H9 (cell line): ENCODE measurements at regions not wholly inside any gene's neighbourhood (a gene's known extent, or its start where the extent isn't known, plus 50 kb on each side); places are given as distances from the start of the nearest gene placed in this dataset.

ENCODE experiments used
- DNase-seq: peaks from one replicate; pipeline ENCODE4 v3.0.0-alpha.2; 2017
- H2AFZ ChIP-seq: one replicate; pipeline ENCODE4 v1.6.1; 2013; ENCODE audit warnings: mild to moderate bottlenecking, low read length, control low read depth, moderate library complexity
- H2AK5ac ChIP-seq: 2 replicates; pipeline ENCODE4 v1.6.1; 2013; ENCODE audit warnings: low read length, control low read depth, mixed read lengths; ENCODE audit not compliant: insufficient read length
- H2BK120ac ChIP-seq: one replicate; pipeline ENCODE4 v1.6.1; 2013; ENCODE audit warnings: low read depth, mild to moderate bottlenecking, low read length, control low read depth, inconsistent platforms; ENCODE audit not compliant: poor library complexity, severe bottlenecking
- H2BK12ac ChIP-seq: 2 replicates; pipeline ENCODE4 v1.6.1; 2013; ENCODE audit warnings: low read length, control low read depth, mixed read lengths, low read depth; ENCODE audit not compliant: insufficient read length
- H2BK15ac ChIP-seq: 2 replicates; pipeline ENCODE4 v1.6.1; 2013; ENCODE audit warnings: low read depth, low read length, control low read depth
- H2BK20ac ChIP-seq: one replicate; pipeline ENCODE4 v1.6.1; 2013; ENCODE audit warnings: low read depth, mild to moderate bottlenecking, low read length, control low read depth, inconsistent platforms; ENCODE audit not compliant: poor library complexity, severe bottlenecking
- H2BK5ac ChIP-seq: 2 replicates; pipeline ENCODE4 v1.6.1; 2013; ENCODE audit warnings: low read length, control low read depth, mixed read lengths; ENCODE audit not compliant: insufficient read length
- H3K14ac ChIP-seq: 2 replicates; pipeline ENCODE4 v1.6.1; 2013; ENCODE audit warnings: low read length, control low read depth; ENCODE audit not compliant: insufficient read depth
- H3K18ac ChIP-seq: 2 replicates; pipeline ENCODE4 v1.6.1; 2013; ENCODE audit warnings: low read depth, mild to moderate bottlenecking, mixed read lengths, low read length, control low read depth; ENCODE audit not compliant: insufficient read length
- H3K23ac ChIP-seq: 2 replicates; pipeline ENCODE4 v1.6.1; 2013; ENCODE audit warnings: low read length, control low read depth, mixed read lengths, low read depth; ENCODE audit not compliant: insufficient read length
- H3K23me2 ChIP-seq: 2 replicates; pipeline ENCODE4 v1.6.1; 2013; ENCODE audit warnings: low read depth, mild to moderate bottlenecking, mixed read lengths, low read length, control low read depth; ENCODE audit not compliant: insufficient read length, poor library complexity, severe bottlenecking
- H3K27ac ChIP-seq: 2 replicates; pipeline ENCODE4 v1.5.1; 2013; ENCODE audit warnings: low read length, control low read depth, mixed read lengths, low read depth; ENCODE audit not compliant: insufficient read length
- H3K27me3 ChIP-seq: 2 replicates; pipeline ENCODE4 v1.6.1; 2013; ENCODE audit warnings: low read length, control low read depth, inconsistent platforms; ENCODE audit not compliant: insufficient read depth
- H3K4ac ChIP-seq: 2 replicates; pipeline ENCODE4 v1.6.1; 2013; ENCODE audit warnings: low read depth, mild to moderate bottlenecking, control low read depth, inconsistent platforms, low read length, moderate library complexity
- H3K4me1 ChIP-seq: 2 replicates; pipeline ENCODE4 v1.6.1; 2013; ENCODE audit warnings: low read length, control low read depth, inconsistent platforms; ENCODE audit not compliant: insufficient read depth
- H3K4me2 ChIP-seq: 2 replicates; pipeline ENCODE4 v1.6.1; 2013; ENCODE audit warnings: low read length, control low read depth, mixed read lengths; ENCODE audit not compliant: insufficient read length, insufficient read depth
- H3K56ac ChIP-seq: 2 replicates; pipeline ENCODE4 v1.6.1; 2013; ENCODE audit warnings: low read depth, mild to moderate bottlenecking, mixed read lengths, low read length, control low read depth; ENCODE audit not compliant: insufficient read length
- H3K79me1 ChIP-seq: 2 replicates; pipeline ENCODE4 v1.6.1; 2013; ENCODE audit warnings: low read depth, mild to moderate bottlenecking, moderate library complexity, low read length, control low read depth, inconsistent platforms; ENCODE audit not compliant: insufficient read depth, poor library complexity, severe bottlenecking
- H3K79me2 ChIP-seq: 2 replicates; pipeline ENCODE4 v1.6.1; 2013; ENCODE audit warnings: low read length, control low read depth, inconsistent platforms; ENCODE audit not compliant: insufficient read depth
- H3K9ac ChIP-seq: 2 replicates; pipeline ENCODE4 v1.6.1; 2013; ENCODE audit warnings: low read length, control low read depth, mixed read lengths; ENCODE audit not compliant: insufficient read length; ENCODE audit errors: extremely low read depth
- H3K9me3 ChIP-seq: one replicate; pipeline ENCODE4 v1.6.1; 2013; ENCODE audit warnings: low read depth, low read length, inconsistent platforms; ENCODE audit not compliant: control insufficient read depth
- H3T11ph ChIP-seq: one replicate; pipeline ENCODE4 v1.6.1; 2013; ENCODE audit warnings: mild to moderate bottlenecking, low read length, control low read depth, inconsistent platforms
- H4K20me1 ChIP-seq: one replicate; pipeline ENCODE4 v1.6.1; 2013; ENCODE audit not compliant: control insufficient read depth, insufficient read length, insufficient read depth
- H4K5ac ChIP-seq: 2 replicates; pipeline ENCODE4 v1.6.1; 2013; ENCODE audit warnings: low read depth, mild to moderate bottlenecking, mixed read lengths, low read length, control low read depth; ENCODE audit not compliant: insufficient read length
- H4K8ac ChIP-seq: replicated peaks from 2 replicates; pipeline ENCODE4 v1.6.1; 2013; ENCODE audit warnings: low read length, control low read depth, mixed read lengths, low read depth; ENCODE audit not compliant: insufficient read length
- H4K91ac ChIP-seq: 2 replicates; pipeline ENCODE4 v1.6.1; 2013; ENCODE audit warnings: low read depth, mild to moderate bottlenecking, moderate library complexity, mixed read lengths, low read length, control low read depth; ENCODE audit not compliant: insufficient read length
- H3K27ac Mint-ChIP-seq, 3 experiments: 2 replicates in 2 of 3; 3 replicates in 1 of 3; pipeline ENCODE4 v1.8.0; 2020 to 2021; ENCODE audit warnings: mixed read lengths in 3 of 3, mild to moderate bottlenecking in 1 of 3, moderate library complexity in 1 of 3
- H3K27me3 Mint-ChIP-seq: 2 replicates; pipeline ENCODE4 v1.8.0; 2021; ENCODE audit warnings: low read depth, mild to moderate bottlenecking, moderate library complexity, mixed read lengths
- H3K36me3 Mint-ChIP-seq, 3 experiments: 2 replicates in 2 of 3; 3 replicates in 1 of 3; pipeline ENCODE4 v1.8.0; 2020 to 2021; ENCODE audit warnings: low read depth in 3 of 3, mixed read lengths in 3 of 3; ENCODE audit not compliant: insufficient read depth in 1 of 3
- H3K4me1 Mint-ChIP-seq, 2 experiments: 2 replicates each; pipeline ENCODE4 v1.8.0; 2020; ENCODE audit warnings: mixed read lengths in 2 of 2
- H3K4me3 Mint-ChIP-seq, 2 experiments: 2 replicates in 1 of 2; 3 replicates in 1 of 2; pipeline ENCODE4 v1.8.0; 2020 to 2021; ENCODE audit warnings: mild to moderate bottlenecking in 2 of 2, mixed read lengths in 2 of 2, moderate library complexity in 1 of 2
- H3K9me3 Mint-ChIP-seq, 2 experiments: 2 replicates in 1 of 2; 3 replicates in 1 of 2; pipeline ENCODE4 v1.8.0; 2020; ENCODE audit warnings: mild to moderate bottlenecking in 2 of 2, mixed read lengths in 2 of 2, moderate library complexity in 1 of 2
- WGBS: extraction: QIAGEN DNeasy Blood & Tissue Kit; methylation state at CpG from one replicate; pipeline ENCODE4 v1.1.7; 2013; ENCODE audit warnings: missing lambda C conversion rate, low lambda C conversion rate, mixed read lengths; ENCODE audit not compliant: insufficient read length; ENCODE audit errors: extremely low coverage; 5-methylcytosine and 5-hydroxymethylcytosine counted together
- TF ChIP-seq, protein P1 (sequence below): fragments of 200-600 bp; sonication (generic); conservative IDR thresholded peaks from 3 replicates; pipeline ENCODE4 v1.8.0; 2021; ENCODE audit warnings: antibody characterized with exemption, mild to moderate bottlenecking

DNA sequence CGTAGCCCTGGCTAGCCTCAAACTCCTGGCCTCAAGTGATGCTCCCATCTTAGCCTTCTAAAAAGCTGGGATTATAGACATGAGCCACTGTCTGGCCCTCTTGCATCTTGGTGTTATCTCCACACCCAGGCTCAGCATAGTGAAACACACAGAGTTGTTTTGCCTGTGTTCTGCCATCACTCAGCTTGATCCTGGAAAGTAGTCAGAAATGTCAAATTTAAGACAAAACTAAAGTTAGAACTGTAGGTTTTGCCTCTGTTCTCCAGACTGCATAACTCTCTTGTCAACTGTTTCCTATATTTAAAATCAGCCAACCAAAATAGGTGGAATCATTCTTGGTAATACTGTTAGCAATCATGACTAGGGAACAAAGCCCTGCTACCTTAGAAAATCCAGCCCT, 72.1 kb upstream of the GULP1 start:
- Histone ChIP-seq H3K79me1 (no peaks in the 10 kb centered on the region), H4K5ac (no peak overlapping the region), H2BK120ac (no peak overlapping the region), H2BK15ac (no peak overlapping the region), H3T11ph (no peak overlapping the region), H3K27me3 (no peaks in the 10 kb centered on the region), H3K4ac (no peak overlapping the region), H3K79me2 (no peaks in the 10 kb centered on the region), H3K18ac (no peak overlapping the region), H2BK12ac (no peak overlapping the region), H2BK20ac (no peak overlapping the region), H2AFZ (no peak overlapping the region), H3K9me3 (no peaks in the 10 kb centered on the region), H4K8ac (no peak overlapping the region), H3K9ac (no peak overlapping the region), H3K4me1 (no peaks in the 10 kb centered on the region), H3K14ac (no peak overlapping the region), H3K27ac (no peak overlapping the region), H3K23ac (no peak overlapping the region), H3K23me2 (no peaks in the 10 kb centered on the region), H4K91ac (no peak overlapping the region), H2AK5ac (no peak overlapping the region), H3K4me2 (no peak overlapping the region), H3K56ac (no peak overlapping the region), H4K20me1 (no peaks in the 10 kb centered on the region), H2BK5ac (no peak overlapping the region)
- Mint-ChIP-seq H3K36me3 (no peaks in the 10 kb centered on the region; a peak in 1 of 7 replicates), H3K4me3 (no peak overlapping the region), H3K9me3 (no peaks in the 10 kb centered on the region; a peak in 1 of 5 replicates), H3K27ac (peak overlapping the region in 2 of 3 experiments; percentile 10 to 38; a peak in 1 of 7 replicates), H3K27me3 (no peaks in the 10 kb centered on the region), H3K4me1 (peaks cover 5% of the 10 kb centered on the region in 2 experiments)
- DNase-seq = no peak
- no CpG with 5 or more reads among the region's 1 CpG for WGBS
- TF ChIP-seq, protein P1, sequence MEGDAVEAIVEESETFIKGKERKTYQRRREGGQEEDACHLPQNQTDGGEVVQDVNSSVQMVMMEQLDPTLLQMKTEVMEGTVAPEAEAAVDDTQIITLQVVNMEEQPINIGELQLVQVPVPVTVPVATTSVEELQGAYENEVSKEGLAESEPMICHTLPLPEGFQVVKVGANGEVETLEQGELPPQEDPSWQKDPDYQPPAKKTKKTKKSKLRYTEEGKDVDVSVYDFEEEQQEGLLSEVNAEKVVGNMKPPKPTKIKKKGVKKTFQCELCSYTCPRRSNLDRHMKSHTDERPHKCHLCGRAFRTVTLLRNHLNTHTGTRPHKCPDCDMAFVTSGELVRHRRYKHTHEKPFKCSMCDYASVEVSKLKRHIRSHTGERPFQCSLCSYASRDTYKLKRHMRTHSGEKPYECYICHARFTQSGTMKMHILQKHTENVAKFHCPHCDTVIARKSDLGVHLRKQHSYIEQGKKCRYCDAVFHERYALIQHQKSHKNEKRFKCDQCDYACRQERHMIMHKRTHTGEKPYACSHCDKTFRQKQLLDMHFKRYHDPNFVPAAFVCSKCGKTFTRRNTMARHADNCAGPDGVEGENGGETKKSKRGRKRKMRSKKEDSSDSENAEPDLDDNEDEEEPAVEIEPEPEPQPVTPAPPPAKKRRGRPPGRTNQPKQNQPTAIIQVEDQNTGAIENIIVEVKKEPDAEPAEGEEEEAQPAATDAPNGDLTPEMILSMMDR = no peak
